Transverse colon (tissue), 4 donors: ENCODE measurements at regions not wholly inside any gene's neighbourhood (a gene's known extent, or its start where the extent isn't known, plus 50 kb on each side); places are given as distances from the start of the nearest gene placed in this dataset.

Experiments
- DNase-seq: peaks from one replicate; pipeline ENCODE4 v3.0.0-alpha.2; 2019
- H3K27ac ChIP-seq, 4 donors: fragments of 200-600 bp; sonication (generic); 2 replicates each; pipeline ENCODE4 v1.5.1; 2016 to 2018; ENCODE audit warnings: inconsistent platforms in 4 of 4
- H3K27me3 ChIP-seq: fragments of 200-600 bp; sonication (generic); 2 replicates; pipeline ENCODE4 v1.5.1; 2017; ENCODE audit warnings: inconsistent platforms
- H3K36me3 ChIP-seq, 4 donors: fragments of 200-600 bp; sonication (generic); 2 replicates each; pipeline ENCODE4 v1.5.1; 2017 to 2019; ENCODE audit warnings: inconsistent platforms in 4 of 4
- H3K4me1 ChIP-seq, 4 donors: fragments of 200-600 bp; sonication (generic); 2 replicates each; pipeline ENCODE4 v1.5.1; 2017 to 2020; ENCODE audit warnings: inconsistent platforms in 4 of 4
- H3K4me3 ChIP-seq, 4 donors: fragments of 200-600 bp; sonication (generic); 1 replicate in 1 of 4; 2 replicates in 3 of 4; pipeline versions ENCODE4 v1.5.1 to v1.6.1; 2017 to 2019; ENCODE audit warnings: inconsistent platforms in 4 of 4
- H3K9me3 ChIP-seq, 2 donors: fragments of 200-600 bp; sonication (generic); 2 replicates each; pipeline ENCODE4 v1.5.1; 2017 to 2019; ENCODE audit warnings: inconsistent platforms in 2 of 2
- EP300 ChIP-seq: sonication (generic); formaldehyde crosslinking; IDR thresholded peaks from one replicate; pipeline ENCODE4 v1.6.1; 2017; ENCODE audit warnings: antibody characterized with exemption, low read depth
- POLR2A ChIP-seq: fragments of 450-650 bp; IDR thresholded peaks from one replicate; pipeline ENCODE4 v1.6.1; 2016; ENCODE audit warnings: antibody characterized with exemption, mild to moderate bottlenecking, moderate library complexity
- POLR2AphosphoS5 ChIP-seq, 3 donors: sonication (generic); formaldehyde crosslinking; IDR thresholded peaks; one replicate each; pipeline ENCODE4 v1.6.1; 2016; ENCODE audit warnings: antibody characterized with exemption in 3 of 3
- WGBS, 2 donors: methylation state at CpG; one replicate each; pipeline ENCODE4 v1.1.5; 2018; ENCODE audit warnings: low coverage in 1 of 2; 5-methylcytosine and 5-hydroxymethylcytosine counted together
- in situ Hi-C, 4 donors: fragments of 200-750 bp; cut with MboI; loops; one replicate each; pipeline versions ENCODE4 v1.15.0 to v1.15.1; 2017; ENCODE audit warnings: low sequenced_read_pairs in 3 of 4, low pct_ligation_motif_present in 1 of 4, low pct_unique_long_range_greater_than_20kb in 1 of 4
- intact Hi-C: fragments of 100-400 bp; cut with DNase I; formaldehyde crosslinking; loops from one replicate; pipeline ENCODE4 v1.15.1; 2023; ENCODE audit warnings: low total_unique reads
- TF ChIP-seq, protein P1 (sequence below), 5 experiments: fragments of 200-600 bp in 3 of 5; fragments of 450-650 bp in 2 of 5; sonication (generic) in 3 of 5; IDR thresholded peaks; 1 replicate in 2 of 5; 2 replicates in 3 of 5; pipeline ENCODE4 v1.5.1; 2016 to 2017; ENCODE audit warnings: antibody characterized with exemption in 5 of 5, inconsistent platforms in 3 of 5, mild to moderate bottlenecking in 2 of 5, moderate library complexity in 1 of 5

DNA sequence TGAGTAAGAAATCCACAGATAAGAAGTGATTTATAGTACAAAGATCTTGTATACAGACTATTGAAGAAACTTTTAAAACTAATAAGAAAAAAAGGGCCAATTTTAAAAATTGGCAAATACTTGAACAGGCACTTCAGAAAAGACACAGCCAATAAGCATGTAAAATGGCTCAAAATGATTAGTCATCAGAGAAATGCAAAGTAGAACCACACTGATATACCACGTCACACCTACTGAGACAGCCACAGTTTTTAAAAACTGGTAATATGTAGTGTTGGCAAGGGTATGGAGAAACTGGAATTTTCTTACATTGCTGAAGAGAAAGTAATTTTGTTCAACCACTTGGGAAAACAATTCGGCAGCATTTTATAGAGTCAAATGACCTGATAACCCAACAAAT lies 488.9 kb upstream of the HTR1E start:
- 77 to 80% methylated on average over 2 of the region's 2 CpGs for WGBS, 2 donors
- Histone ChIP-seq H3K9me3 (no peaks in the 10 kb centered on the region), H3K36me3 (no peaks in the 10 kb centered on the region), H3K4me3 (no peak overlapping the region), H3K27ac (no peak overlapping the region), H3K4me1 (no peaks in the 10 kb centered on the region), H3K27me3 (no peaks in the 10 kb centered on the region)
- intact Hi-C loops, result no loop called here
- in situ Hi-C loops, result no loop called here
- no peak for DNase-seq
- TF ChIP-seq EP300, result no peak
- TF ChIP-seq, protein P1, sequence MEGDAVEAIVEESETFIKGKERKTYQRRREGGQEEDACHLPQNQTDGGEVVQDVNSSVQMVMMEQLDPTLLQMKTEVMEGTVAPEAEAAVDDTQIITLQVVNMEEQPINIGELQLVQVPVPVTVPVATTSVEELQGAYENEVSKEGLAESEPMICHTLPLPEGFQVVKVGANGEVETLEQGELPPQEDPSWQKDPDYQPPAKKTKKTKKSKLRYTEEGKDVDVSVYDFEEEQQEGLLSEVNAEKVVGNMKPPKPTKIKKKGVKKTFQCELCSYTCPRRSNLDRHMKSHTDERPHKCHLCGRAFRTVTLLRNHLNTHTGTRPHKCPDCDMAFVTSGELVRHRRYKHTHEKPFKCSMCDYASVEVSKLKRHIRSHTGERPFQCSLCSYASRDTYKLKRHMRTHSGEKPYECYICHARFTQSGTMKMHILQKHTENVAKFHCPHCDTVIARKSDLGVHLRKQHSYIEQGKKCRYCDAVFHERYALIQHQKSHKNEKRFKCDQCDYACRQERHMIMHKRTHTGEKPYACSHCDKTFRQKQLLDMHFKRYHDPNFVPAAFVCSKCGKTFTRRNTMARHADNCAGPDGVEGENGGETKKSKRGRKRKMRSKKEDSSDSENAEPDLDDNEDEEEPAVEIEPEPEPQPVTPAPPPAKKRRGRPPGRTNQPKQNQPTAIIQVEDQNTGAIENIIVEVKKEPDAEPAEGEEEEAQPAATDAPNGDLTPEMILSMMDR (IDR thresholded peaks at IDR 0.05), result no peak
- TF ChIP-seq POLR2AphosphoS5 (IDR thresholded peaks at IDR 0.05), result no peak
- TF ChIP-seq POLR2A, result no peak

GRCh38 chr6:86440608-86441007 lies 496.7 kb upstream of the HTR1E start:
- H3K9me3 ChIP-seq, result no peaks in the 10 kb centered on the region
- no peak overlapping the region for H3K27ac ChIP-seq
- no peak for DNase-seq
- no peaks in the 10 kb centered on the region for H3K4me1 ChIP-seq
- no peaks in the 10 kb centered on the region for H3K36me3 ChIP-seq
- intact Hi-C loops, result no loop called here
- in situ Hi-C loops, result no loop called here
- TF ChIP-seq POLR2A (no peak), POLR2AphosphoS5 (IDR thresholded peaks at IDR 0.05) (no peak), EP300 (no peak)
- TF ChIP-seq, protein P1 (IDR thresholded peaks at IDR 0.05), result no peak
- no peak overlapping the region for H3K4me3 ChIP-seq
- no peaks in the 10 kb centered on the region for H3K27me3 ChIP-seq

- Histone ChIP-seq H3K36me3 (no peaks in the 10 kb centered on the region), H3K9me3 (no peaks in the 10 kb centered on the region), H3K4me1 (no peaks in the 10 kb centered on the region), H3K27ac (no peak overlapping the region), H3K27me3 (no peaks in the 10 kb centered on the region), H3K4me3 (no peak overlapping the region)
- in situ Hi-C loops (no loop called here), intact Hi-C loops (no loop called here)
- no peak for DNase-seq
- WGBS, 2 donors, result 85% methylated on average over 1 of the region's 1 CpG; no CpG with 5 or more reads in 1 of the 2 donors
- TF ChIP-seq EP300 (no peak), POLR2AphosphoS5 (IDR thresholded peaks at IDR 0.05) (no peak), POLR2A (no peak)
- TF ChIP-seq, protein P1 (IDR thresholded peaks at IDR 0.05), result no peak
These were observed 513.8 kb upstream of the HTR1E start for GRCh38 chr6:86423571-86423970.

DNA sequence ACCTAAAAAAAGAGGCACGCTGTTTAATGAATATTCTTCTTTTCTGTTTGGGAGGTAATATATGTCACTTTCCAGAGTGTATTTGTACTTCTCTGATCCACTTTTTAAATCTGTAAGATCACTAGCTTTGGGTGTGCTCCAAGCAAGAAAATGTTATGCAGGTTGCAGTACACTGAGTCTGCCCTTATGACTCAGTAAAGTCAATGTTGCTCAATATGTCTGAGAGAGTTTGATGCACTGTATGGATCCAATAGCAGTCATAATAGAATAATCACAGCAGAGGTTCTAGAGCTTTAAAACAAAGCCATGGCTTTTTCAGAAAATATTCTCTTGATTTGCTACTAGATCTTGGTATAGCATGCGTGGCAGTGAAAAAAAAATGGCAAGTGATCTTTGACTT lies 525.3 kb upstream of the HTR1E start:
- Histone ChIP-seq H3K4me1 (no peaks in the 10 kb centered on the region), H3K4me3 (no peak overlapping the region), H3K36me3 (no peaks in the 10 kb centered on the region), H3K27ac (no peak overlapping the region), H3K27me3 (no peaks in the 10 kb centered on the region), H3K9me3 (no peaks in the 10 kb centered on the region)
- TF ChIP-seq POLR2A (no peak), POLR2AphosphoS5 (IDR thresholded peaks at IDR 0.05) (no peak), EP300 (no peak)
- TF ChIP-seq, protein P1 (IDR thresholded peaks at IDR 0.05), result no peak
- no peak for DNase-seq
- in situ Hi-C loops, result no loop called here
- intact Hi-C loops, result no loop called here
- WGBS, 2 donors, result 86 to 93% methylated on average over 2 of the region's 2 CpGs
